K562 (cell line): ENCODE measurements at regions not wholly inside any gene's neighbourhood (a gene's known extent, or its start where the extent isn't known, plus 50 kb on each side); places are given as distances from the start of the nearest gene placed in this dataset.

Source experiments
- ATF6 ChIP-seq: sonication (generic); formaldehyde crosslinking; IDR thresholded peaks from 2 replicates; pipeline ENCODE4 v1.4.0; 2020; ENCODE audit warnings: mild to moderate bottlenecking, missing genetic modification reagents
- CBFA2T2 ChIP-seq: fragments of 450-650 bp; conservative IDR thresholded peaks from 2 replicates; pipeline ENCODE4 v1.6.1; 2017; ENCODE audit warnings: mild to moderate bottlenecking
- DNMT1 ChIP-seq: fragments of 450-650 bp; IDR thresholded peaks from 2 replicates; pipeline ENCODE4 v1.6.1; 2016; ENCODE audit warnings: antibody characterized with exemption, mild to moderate bottlenecking
- E2F3 ChIP-seq: fragments of 250-450 bp; sonication (Bioruptor Pico); IDR thresholded peaks from 2 replicates; pipeline ENCODE4 v1.4.0; 2020; ENCODE audit warnings: mild to moderate bottlenecking
- FOXO4 ChIP-seq: fragments of 450-650 bp; formaldehyde crosslinking; IDR thresholded peaks from 2 replicates; pipeline ENCODE4 v1.4.0; 2020; ENCODE audit warnings: mild to moderate bottlenecking, moderate library complexity
- GATAD2A ChIP-seq: fragments of 450-650 bp; IDR thresholded peaks from 2 replicates; pipeline ENCODE4 v1.6.1; 2017
- HDAC1 ChIP-seq, 2 experiments: fragments of 450-650 bp; IDR thresholded peaks; 2 replicates each; pipeline ENCODE4 v1.6.1; 2016 to 2017; ENCODE audit warnings: inconsistent platforms in 1 of 2, mild to moderate bottlenecking in 1 of 2, moderate library complexity in 1 of 2
- HDAC3 ChIP-seq: fragments of 450-650 bp; IDR thresholded peaks from 2 replicates; pipeline ENCODE4 v1.6.1; 2018; ENCODE audit warnings: borderline replicate concordance, mild to moderate bottlenecking, moderate library complexity; ENCODE audit not compliant: partially characterized antibody
- HDGF ChIP-seq: fragments of 450-650 bp; IDR thresholded peaks from 2 replicates; pipeline ENCODE4 v1.6.1; 2016
- HNRNPL ChIP-seq: fragments of 200-400 bp; formaldehyde crosslinking; IDR thresholded peaks from 2 replicates; pipeline ENCODE4 v1.6.1; 2017; ENCODE audit warnings: low read depth, mild to moderate bottlenecking, low read length
- MEF2D ChIP-seq: conservative IDR thresholded peaks from 2 replicates; pipeline ENCODE4 v1.6.1; 2016; ENCODE audit warnings: low read depth, missing genetic modification characterization, missing compliant biosample characterization
- MTA2 ChIP-seq: fragments of 450-650 bp; IDR thresholded peaks from 2 replicates; pipeline ENCODE4 v1.6.1; 2016; ENCODE audit warnings: low read depth
- NFRKB ChIP-seq: fragments of 450-650 bp; IDR thresholded peaks from 2 replicates; pipeline ENCODE4 v1.6.1; 2016; ENCODE audit warnings: low read depth
- NR2C1 ChIP-seq, 2 experiments: fragments of 450-650 bp; IDR thresholded peaks; 2 replicates each; pipeline ENCODE4 v1.6.1; 2017; ENCODE audit warnings: mild to moderate bottlenecking in 2 of 2, antibody characterized with exemption in 1 of 2, inconsistent platforms in 1 of 2, missing compliant biosample characterization in 1 of 2, missing genetic modification characterization in 1 of 2
- RBM34 ChIP-seq: fragments of 200-400 bp; formaldehyde crosslinking; IDR thresholded peaks from 2 replicates; pipeline ENCODE4 v1.6.1; 2018; ENCODE audit warnings: low read length, borderline replicate concordance; ENCODE audit not compliant: insufficient read depth
- TAF1 ChIP-seq: IDR thresholded peaks from 2 replicates; pipeline ENCODE4 v1.6.1; 2011; ENCODE audit warnings: mild to moderate bottlenecking, low read length, moderate library complexity; ENCODE audit not compliant: insufficient read depth, control insufficient read depth, severe bottlenecking; ENCODE audit errors: extremely low read depth
- YY1 ChIP-seq, 3 experiments: IDR thresholded peaks; 2 replicates each; pipeline ENCODE4 v1.6.1; 2011; ENCODE audit warnings: low read length in 2 of 3, mild to moderate bottlenecking in 2 of 3, moderate library complexity in 2 of 3, borderline replicate concordance in 1 of 3, control low read depth in 1 of 3, low read depth in 1 of 3; ENCODE audit not compliant: insufficient read depth in 3 of 3, insufficient replicate concordance in 2 of 3, control insufficient read depth in 1 of 3, insufficient read length in 1 of 3; ENCODE audit errors: extremely low read depth in 1 of 3
- ZBTB2 ChIP-seq: fragments of 450-650 bp; IDR thresholded peaks from 2 replicates; pipeline ENCODE4 v1.6.1; 2016; ENCODE audit warnings: antibody characterized with exemption
- ZNF197 ChIP-seq: fragments of 200-800 bp; sonication (Bioruptor generic); IDR thresholded peaks from 2 replicates; pipeline ENCODE4 v1.6.1; 2016; ENCODE audit warnings: low read depth, missing genetic modification characterization, missing compliant biosample characterization
- ZNF408 ChIP-seq: fragments of 250-450 bp; sonication (Bioruptor Pico); IDR thresholded peaks from 2 replicates; pipeline ENCODE4 v1.4.0; 2020; ENCODE audit warnings: low read depth, mild to moderate bottlenecking, moderate library complexity
- ZNF778 ChIP-seq: fragments of 450-650 bp; formaldehyde crosslinking; IDR thresholded peaks from 2 replicates; pipeline ENCODE4 v1.4.0; 2020; ENCODE audit warnings: mild to moderate bottlenecking, moderate library complexity
- TF ChIP-seq, protein P1 (sequence below), 2 experiments: fragments of 450-650 bp in 1 of 2; sonication (generic) in 1 of 2; formaldehyde crosslinking in 1 of 2; IDR thresholded peaks in 1 of 2; conservative IDR thresholded peaks in 1 of 2; 2 replicates each; pipeline versions ENCODE4 v1.6.1 to v1.8.1; 2016 to 2023; ENCODE audit warnings: mild to moderate bottlenecking in 2 of 2, moderate library complexity in 2 of 2, inconsistent platforms in 1 of 2, missing genetic modification reagents in 1 of 2

GRCh38 chr6:27651371-27651732 is 178.4 kb upstream of the ZNF184 start (continued):
- no peak for TF ChIP-seq YY1 (IDR thresholded peaks at IDR 0.05; ENCODE audit: borderline replicate concordance in 1 of 3, control insufficient read depth in 1 of 3, extremely low read depth in 1 of 3, insufficient read depth in 3 of 3, insufficient read length in 1 of 3, insufficient replicate concordance in 2 of 3, low read depth in 1 of 3, low read length in 2 of 3)
- TF ChIP-seq DNMT1 = 0 out of 2 replicates have a peak, but pooled peaks have one; percentile 28
- TF ChIP-seq TAF1 = no peak
- TF ChIP-seq, protein P1, sequence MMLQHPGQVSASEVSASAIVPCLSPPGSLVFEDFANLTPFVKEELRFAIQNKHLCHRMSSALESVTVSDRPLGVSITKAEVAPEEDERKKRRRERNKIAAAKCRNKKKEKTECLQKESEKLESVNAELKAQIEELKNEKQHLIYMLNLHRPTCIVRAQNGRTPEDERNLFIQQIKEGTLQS (IDR thresholded peaks at IDR 0.05) = no peak
- TF ChIP-seq, protein P1 (CRISPR knock-in tag; conservative IDR thresholded peaks at IDR 0.05) = no peak
- TF ChIP-seq NR2C1 (IDR thresholded peaks at IDR 0.05) = 0 out of 2 replicates have a peak, but pooled peaks have one; percentile 10
- TF ChIP-seq NR2C1 (tag; IDR thresholded peaks at IDR 0.05) = no peak
- no peak for TF ChIP-seq CBFA2T2
- TF ChIP-seq FOXO4 = no peak
- TF ChIP-seq RBM34 = no peak
- TF ChIP-seq MEF2D (tag) = no peak
- peak; percentile 44; the same call in 1 of the 2 replicates for TF ChIP-seq MTA2
- TF ChIP-seq HDAC1 (IDR thresholded peaks at IDR 0.05) = peak; percentile 8 to 89; a peak in 2 of 4 replicates
- peak; percentile 83; the same call in 1 of the 2 replicates for TF ChIP-seq HDGF
- no peak for TF ChIP-seq ZNF197 (CRISPR knock-in tag)
- TF ChIP-seq ZBTB2 = peak; percentile 43; the same call in 1 of the 2 replicates
- TF ChIP-seq NFRKB = no peak
- TF ChIP-seq GATAD2A = peak; percentile 97
- no peak for TF ChIP-seq HNRNPL
- TF ChIP-seq HDAC3 = peak; percentile 0
- no peak for TF ChIP-seq E2F3
- TF ChIP-seq ATF6 = no peak
- TF ChIP-seq ZNF408 (CRISPR knock-in tag) = no peak
- no peak for TF ChIP-seq ZNF778 (CRISPR knock-in tag)
